ENCODE measurements at regions not wholly inside any gene's neighbourhood (a gene's known extent, or its start where the extent isn't known, plus 50 kb on each side); places are given as distances from the start of the nearest gene placed in this dataset.

- TF ChIP-seq, protein P1, sequence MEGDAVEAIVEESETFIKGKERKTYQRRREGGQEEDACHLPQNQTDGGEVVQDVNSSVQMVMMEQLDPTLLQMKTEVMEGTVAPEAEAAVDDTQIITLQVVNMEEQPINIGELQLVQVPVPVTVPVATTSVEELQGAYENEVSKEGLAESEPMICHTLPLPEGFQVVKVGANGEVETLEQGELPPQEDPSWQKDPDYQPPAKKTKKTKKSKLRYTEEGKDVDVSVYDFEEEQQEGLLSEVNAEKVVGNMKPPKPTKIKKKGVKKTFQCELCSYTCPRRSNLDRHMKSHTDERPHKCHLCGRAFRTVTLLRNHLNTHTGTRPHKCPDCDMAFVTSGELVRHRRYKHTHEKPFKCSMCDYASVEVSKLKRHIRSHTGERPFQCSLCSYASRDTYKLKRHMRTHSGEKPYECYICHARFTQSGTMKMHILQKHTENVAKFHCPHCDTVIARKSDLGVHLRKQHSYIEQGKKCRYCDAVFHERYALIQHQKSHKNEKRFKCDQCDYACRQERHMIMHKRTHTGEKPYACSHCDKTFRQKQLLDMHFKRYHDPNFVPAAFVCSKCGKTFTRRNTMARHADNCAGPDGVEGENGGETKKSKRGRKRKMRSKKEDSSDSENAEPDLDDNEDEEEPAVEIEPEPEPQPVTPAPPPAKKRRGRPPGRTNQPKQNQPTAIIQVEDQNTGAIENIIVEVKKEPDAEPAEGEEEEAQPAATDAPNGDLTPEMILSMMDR (conservative IDR thresholded peaks at IDR 0.05; ENCODE audit: low read depth, low read length) = no peak
- no peak overlapping the region for H3K4me3 ChIP-seq (ENCODE audit: low read length)
- no peak for DNase-seq (ENCODE audit: low read depth)
Measured at GRCh38 chr9:115673599-115673998, 480.0 kb upstream of the PAPPA start.

DNA sequence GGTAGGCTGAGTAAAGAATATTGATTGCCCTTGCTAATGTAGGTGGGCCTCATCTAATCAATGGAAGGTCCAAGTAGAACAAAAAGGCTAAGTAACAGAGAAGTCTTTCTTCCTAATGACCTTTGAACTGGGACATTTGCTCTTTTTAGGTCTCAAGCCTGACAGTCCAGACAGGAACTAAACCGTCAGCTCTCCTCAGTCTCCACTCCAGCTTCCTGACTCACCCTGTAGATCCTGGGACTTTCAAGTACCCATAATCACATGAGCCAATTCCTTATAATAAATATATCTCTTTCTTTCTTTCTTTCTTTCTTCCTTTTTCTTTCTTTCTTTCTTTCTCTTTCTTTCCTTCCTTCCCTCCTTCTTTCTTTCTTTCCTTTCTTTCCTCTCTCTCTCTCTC lies 479.5 kb upstream of the PAPPA start:
- DNase-seq (ENCODE audit: low read depth) = no peak
- no peak overlapping the region for H3K4me3 ChIP-seq (ENCODE audit: low read length)
- TF ChIP-seq, protein P1 (conservative IDR thresholded peaks at IDR 0.05; ENCODE audit: low read depth, low read length) = no peak

- H3K4me3 ChIP-seq (ENCODE audit: low read length) = no peak overlapping the region
- no peak for DNase-seq (ENCODE audit: low read depth)
- TF ChIP-seq, protein P1 (conservative IDR thresholded peaks at IDR 0.05; ENCODE audit: low read depth, low read length) = no peak
Measured at GRCh38 chr9:115675834-115676233, 477.8 kb upstream of the PAPPA start.

DNA sequence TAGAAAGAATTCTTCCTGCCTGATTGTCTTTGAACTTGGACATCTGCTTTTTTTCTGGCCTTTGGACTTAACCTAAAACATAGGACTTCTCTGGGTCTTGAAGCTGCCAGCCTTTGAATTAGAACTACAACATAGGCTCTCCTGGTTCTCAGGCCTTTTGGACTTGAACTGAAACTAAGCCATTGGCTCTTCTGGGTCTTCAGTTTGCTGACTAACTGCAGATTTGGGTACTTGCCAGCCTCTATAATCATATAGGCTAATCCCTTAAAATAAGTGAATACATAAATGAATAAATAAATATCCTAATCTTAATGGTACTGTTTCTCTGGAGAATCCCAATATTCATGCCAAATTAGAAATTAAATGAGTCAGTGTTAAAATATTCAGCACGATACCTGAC lies 473.4 kb upstream of the PAPPA start:
- TF ChIP-seq, protein P1 (conservative IDR thresholded peaks at IDR 0.05; ENCODE audit: low read depth, low read length) = no peak
- no peak for DNase-seq (ENCODE audit: low read depth)
- no peak overlapping the region for H3K4me3 ChIP-seq (ENCODE audit: low read length)

- DNase-seq (ENCODE audit: low read depth) = no peak
- H3K4me3 ChIP-seq (ENCODE audit: low read length) = no peak overlapping the region
- TF ChIP-seq, protein P1 (conservative IDR thresholded peaks at IDR 0.05; ENCODE audit: low read depth, low read length) = no peak
Measured at GRCh38 chr9:115681585-115681984, 472.0 kb upstream of the PAPPA start.

- DNase-seq (ENCODE audit: low read depth) = no peak
- H3K4me3 ChIP-seq (ENCODE audit: low read length) = no peak overlapping the region
- TF ChIP-seq, protein P1 (conservative IDR thresholded peaks at IDR 0.05; ENCODE audit: low read depth, low read length) = no peak
Measured at GRCh38 chr9:115686069-115686468, 467.5 kb upstream of the PAPPA start.

DNA sequence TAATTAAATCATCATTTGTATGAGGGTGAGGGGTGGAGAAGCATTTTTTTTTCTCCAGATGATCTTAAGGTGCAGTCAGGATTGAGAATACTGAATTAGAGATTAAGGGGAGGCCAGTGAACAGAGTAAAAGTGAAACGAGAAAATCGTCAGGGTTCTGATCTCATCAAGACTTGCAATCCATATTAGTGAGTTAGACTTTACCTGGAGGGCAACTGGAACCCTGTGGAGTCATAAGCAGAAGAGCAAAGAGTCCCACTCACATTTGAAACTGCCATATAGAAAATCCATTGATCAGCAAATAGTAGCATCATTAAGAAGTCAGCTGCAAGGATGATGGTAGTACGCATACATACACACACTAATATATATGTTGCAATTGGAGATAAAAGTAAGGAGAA lies 466.2 kb upstream of the PAPPA start:
- no peak overlapping the region for H3K4me3 ChIP-seq (ENCODE audit: low read length)
- TF ChIP-seq, protein P1 (conservative IDR thresholded peaks at IDR 0.05; ENCODE audit: low read depth, low read length) = no peak
- no peak for DNase-seq (ENCODE audit: low read depth)

Data from retinal pigment epithelial cell (primary cell).